GM19468 (cell line): ENCODE measurements at regions not wholly inside any gene's neighbourhood (a gene's known extent, or its start where the extent isn't known, plus 50 kb on each side); places are given as distances from the start of the nearest gene placed in this dataset.

Experiments used
- ATAC-seq: cut with Tn5 transposase; IDR thresholded peaks from one replicate; pipeline ENCODE4 v1.9.1; 2021; ENCODE audit warnings: mild to moderate bottlenecking, moderate library complexity, moderate number of reproducible peaks; ENCODE audit not compliant: unreplicated experiment; ENCODE audit errors: extremely low read depth

DNA sequence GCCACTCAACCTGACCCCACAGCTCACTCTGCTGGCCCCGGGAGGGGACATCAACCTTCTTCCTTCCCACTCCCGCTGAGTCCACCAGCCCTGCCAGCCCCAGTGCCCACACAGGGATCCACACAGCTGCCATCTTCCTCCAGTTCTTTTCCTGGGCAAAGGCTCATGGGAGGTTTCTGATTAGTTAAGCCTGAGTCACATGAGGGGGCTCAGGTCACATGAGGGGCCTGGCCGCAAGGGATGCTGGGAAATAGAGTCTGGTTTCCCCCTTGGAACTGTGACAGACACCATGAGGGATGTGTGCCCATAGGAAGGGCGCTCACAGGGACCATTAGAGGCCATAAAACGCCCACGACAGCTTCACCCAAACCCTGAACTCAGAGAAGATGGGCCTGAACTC, 228.7 kb upstream of the SFSWAP start:
- no peak for ATAC-seq

DNA sequence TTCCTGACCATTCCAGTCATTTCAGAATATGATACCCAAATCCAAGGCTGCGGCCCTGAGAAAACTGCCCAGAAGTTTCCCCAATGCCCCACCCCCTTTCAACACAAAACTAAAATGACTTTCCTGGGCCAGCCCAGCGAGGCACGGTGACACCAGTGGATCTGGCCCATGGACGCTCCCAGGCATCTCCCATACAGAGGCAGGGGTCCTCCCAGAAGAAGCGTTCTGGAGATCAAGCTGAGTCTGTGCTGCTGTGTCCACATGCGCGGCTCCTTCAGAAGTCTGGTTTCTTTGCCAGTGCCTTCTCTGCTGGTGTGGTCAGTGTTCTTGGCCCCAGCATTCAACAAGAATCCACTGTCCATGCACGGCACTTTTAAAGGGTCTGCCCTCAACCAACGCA, 228.2 kb upstream of the SFSWAP start:
- ATAC-seq: no peak

DNA sequence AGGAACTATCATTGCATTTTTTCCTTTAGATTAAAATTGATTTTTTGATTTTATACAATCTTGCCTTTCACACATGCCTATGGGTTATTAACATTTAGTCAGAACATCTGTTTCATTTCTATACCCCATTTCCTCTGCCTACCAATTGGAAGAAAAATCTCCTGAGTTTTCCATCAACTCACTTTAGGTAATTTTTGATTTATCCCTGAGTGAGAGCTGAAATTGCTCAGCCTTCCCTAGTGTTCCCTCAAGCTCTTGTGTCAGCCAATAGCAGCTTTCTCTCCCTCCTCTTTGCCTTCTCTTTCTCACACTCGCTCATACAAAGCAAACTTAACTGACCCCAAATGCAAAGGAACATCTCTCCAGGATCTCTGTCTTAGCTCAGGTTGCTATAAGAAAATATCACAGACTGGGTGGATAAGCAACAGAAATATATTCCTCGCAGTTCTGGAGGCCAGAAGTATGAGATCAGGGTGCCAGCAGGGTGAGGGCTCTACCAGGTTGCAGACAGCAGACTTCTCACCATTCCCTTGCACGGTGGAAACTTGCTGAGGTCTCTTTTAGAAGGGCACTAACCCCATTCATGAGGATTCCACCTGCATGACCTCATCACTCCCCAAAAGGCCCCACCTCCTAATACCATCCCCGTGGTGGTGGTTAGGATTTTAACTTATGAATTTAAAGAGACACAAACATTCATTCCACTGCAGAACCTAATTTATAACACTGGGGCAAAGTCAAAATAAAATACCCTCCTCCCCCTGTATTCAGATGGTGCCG, 224.2 kb upstream of the SFSWAP start:
- no peak for ATAC-seq

DNA sequence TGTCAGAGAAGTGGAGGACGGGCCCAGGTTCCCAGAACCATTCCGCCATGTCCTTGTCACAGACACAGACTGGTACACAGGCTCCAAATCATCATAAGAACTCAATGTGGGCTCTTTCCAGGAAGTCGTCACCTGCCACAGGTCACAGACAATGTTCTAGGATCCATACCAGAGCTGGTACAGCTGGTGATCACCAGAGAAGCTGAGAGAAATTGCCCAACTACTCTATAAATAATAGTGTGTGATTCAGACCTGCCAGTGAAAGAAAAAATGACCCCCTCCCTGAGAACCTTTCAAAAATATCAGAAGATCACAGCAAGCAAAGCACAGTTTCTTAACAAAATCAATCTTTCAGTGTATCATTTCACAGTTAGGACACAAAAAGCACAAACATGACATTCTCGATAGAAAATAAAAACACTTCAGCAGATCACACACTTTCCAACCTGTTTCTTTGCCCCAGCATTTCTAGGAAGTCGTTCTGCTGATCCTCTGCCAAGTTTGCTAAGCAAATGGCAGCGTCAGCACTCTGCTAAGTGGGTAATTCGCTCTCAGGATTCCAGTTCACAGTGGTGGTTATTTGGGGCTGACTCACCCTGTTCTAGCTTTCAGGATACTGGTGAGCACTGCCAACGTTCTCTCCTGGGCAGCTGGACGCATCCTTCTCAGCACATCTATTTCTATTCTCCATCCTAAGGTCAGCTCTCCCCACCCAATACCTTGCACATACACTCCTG, 223.3 kb upstream of the SFSWAP start:
- no peak for ATAC-seq

DNA sequence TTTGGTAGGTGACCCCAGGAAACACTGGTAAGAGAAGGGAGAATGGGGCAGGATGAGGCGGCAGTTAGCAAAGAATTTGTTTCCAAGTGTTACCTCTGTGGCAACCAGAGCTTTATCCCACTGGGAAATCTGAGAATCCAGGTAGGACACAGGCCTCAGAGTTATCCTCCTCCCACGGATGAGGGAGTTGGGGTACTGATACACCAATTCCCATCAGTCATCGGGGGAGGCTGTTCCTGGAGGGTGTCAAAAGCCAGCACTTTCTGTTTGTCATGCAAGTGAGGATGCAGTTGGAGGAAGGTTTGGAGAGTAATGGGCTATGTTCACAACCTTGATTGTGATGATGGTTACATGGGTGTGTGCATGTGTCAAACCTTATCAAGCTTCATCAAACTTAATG, 221.2 kb upstream of the SFSWAP start:
- ATAC-seq: no peak

DNA sequence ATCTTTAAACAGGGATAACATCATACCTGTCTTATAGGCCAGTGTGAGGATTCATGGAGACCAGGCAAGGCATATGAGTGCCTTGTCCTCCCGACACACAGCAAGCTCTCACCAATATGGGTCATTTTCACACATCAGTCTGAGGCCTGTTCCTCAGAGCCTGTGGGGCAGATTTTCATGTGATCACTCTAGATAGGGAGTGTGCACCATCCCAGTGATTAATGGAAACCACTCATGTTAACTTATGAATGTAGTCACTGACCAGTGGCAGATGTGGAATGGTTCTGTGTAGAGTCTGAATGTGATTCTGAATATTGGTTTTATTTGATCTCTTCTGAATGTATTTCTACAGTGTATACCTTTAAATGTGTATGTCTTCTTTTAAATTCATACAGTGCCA, 219.7 kb upstream of the SFSWAP start:
- no peak for ATAC-seq

DNA sequence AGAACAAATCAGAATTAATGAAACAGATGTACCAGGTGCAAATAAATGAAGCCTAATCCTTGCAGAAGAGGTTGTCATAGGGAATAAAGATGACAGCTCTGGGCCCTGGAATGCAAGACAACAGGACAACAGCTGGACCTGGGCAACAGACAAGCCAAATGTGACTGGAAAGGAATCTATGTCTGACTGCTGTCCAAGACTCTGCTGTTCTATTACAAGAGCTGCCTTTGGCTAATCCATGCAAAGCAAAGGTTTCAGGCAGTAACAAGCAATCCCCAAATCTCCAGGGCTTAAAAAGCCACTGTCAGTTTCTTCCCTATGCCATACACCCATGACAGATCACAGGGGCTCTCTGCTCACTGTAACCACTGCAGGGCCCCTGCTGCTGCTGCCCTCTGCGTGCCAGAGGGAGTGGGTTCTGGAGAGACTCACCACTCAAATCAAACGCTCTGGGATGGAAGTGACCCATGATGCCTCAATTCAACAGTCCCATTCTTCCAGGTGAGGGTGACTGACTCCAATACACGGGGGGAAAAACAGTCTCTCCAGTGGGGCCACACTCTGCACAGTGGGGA, 218.9 kb upstream of the SFSWAP start:
- ATAC-seq: no peak

DNA sequence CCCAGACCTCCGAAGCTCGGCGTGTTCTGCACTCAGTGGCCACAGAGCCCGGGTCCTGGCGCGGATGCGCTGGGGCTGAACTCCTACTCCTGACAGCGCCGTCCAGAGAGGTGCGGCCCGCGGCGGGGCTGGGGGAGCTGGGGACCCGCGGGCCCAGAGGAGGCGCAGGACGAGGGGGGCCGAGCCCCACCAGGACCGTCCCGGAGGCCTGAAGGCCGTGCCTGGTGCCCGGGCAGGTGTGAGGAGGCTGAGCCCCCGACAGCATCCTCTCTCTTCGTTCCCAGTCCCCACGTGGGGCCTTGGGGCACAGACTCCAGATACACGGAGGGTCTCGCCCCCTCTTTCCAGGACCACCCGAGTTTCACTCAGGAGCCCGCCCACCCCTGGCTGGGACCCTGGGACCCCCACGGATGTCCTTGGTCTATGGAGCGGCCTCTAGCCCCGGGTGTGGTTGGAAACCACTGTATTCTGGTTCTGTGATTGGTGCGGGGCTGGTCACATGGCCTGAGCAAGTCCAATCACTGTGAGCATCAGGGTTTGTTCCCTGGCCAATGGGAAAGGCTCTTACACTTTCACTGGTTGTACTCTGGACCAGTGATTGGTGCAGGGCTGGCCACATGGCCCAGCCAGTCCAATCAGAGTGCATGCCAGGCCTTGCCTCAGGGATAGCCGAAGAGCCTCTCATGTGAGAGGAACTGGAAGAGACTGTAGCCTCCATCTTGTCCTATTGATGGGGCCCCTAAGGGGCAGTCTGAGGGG, 217.6 kb upstream of the SFSWAP start:
- no peak for ATAC-seq

DNA sequence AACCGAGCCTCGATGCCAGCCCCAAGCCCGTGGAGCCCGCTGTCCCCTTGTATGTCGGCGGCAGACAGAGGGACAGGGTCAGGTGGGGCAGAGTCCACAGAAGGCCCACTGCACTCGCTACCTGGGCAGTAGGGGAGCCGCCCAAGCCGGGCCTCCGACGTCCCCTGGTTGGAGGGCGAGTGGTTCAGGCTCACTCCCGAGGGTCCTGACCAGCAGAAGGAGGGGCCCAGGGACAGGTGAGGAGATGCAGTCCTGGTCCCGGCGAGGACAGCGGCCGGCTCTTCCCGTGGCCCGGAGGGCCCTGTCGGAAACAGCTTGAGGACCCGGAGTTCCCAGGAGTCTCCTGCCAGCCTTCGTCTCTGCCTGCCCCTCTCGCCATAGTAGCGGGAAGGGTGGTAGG, 216.7 kb upstream of the SFSWAP start:
- ATAC-seq: no peak

DNA sequence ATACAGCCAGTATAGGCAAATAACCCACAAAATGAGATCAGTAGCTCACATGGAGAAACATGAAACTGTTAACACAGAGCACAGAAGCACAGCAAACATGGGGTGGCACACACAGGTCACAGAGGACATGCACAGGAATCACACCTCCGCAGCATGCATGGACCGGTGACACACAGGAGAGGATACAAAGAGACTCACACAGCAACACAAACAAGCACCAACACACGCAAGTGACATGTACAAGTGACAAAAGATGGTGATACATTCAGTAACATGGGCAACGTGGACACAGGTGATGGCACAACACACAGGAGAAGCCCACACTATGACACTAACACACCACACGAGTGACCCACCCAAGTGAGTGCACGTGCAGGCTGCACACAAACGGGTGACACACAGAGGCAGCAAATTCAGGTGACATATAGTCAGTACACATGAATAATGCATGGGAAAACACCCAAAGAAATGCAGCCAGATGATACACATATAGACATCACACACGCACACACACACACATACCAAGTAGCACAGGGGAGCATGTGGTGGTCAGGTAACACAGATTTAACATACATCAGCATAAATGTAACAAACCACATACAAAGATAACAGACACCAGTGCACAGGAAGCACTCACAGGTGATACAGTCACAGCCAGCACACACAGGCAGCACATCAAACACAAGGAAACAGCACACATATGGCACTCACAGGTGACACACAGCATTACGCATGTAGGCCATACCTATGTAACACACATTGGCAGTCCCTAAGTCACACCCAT, 216.0 kb upstream of the SFSWAP start:
- ATAC-seq: no peak

DNA sequence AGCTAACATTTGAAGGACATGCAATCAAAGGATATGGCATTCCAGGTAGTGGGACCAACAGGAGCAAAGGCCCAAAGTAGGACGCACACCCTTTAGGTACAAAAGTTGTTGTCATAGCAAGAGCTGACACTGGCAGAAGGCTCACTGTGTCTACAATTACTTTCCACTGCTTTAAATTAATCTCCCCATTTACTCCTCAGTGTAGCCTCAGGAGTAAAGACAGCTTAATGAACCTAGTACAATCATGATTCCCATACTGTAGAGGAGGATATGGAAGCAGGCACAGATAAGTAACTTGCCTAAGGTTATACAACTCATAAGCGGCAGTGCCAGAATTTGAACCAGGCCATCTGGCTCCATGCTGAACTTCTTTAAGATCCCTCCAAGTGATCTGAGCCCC, 212.9 kb upstream of the SFSWAP start:
- ATAC-seq: no peak

DNA sequence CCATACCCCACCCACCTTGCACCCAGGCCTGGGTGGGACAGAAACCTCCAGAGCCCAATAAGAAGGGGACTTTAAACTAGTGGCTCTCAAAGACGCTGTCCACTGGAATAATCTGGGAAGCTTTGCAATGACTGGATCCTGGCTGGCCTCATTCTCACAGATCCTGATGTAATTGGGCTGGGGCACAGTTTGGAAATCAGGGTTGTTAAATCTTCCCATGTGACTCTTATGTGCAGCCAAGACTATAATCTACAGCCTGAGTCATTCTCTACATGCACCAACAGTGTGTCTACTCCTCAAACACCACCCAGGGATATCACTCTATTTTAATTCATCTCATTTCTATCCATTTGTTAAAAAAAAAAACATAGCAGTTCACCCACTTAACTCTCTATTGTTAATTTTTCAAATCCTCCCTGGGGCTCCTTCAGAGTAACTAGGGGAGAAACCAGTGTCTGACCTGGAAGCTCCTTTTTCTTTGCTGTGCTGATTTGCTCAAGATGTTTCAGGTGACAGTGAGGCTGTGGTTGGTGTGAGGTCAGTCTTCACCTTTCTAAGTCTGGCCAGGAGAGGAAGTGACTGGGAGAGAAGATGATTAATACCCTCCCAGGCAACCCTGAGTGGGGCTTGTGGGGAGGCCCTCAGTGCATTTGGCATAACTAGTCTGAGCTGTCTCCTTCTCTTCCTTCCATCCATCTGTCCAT, 211.6 kb upstream of the SFSWAP start:
- ATAC-seq: no peak

DNA sequence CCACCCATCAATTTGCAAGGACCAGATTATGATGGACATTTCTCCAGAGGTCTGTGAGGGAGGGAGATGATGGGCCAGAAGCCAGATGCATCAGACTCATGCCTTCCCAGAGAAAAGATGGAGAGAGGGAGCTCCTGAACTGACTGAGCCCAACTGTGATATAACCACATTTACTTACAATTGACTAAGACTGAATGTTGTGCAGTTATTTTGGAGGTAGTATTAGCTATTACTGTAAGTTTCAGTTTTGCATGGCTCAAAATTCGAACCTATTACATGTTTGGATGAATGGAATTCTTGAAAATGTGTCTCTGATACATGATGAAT, 211.1 kb upstream of the SFSWAP start:
- ATAC-seq: no peak

DNA sequence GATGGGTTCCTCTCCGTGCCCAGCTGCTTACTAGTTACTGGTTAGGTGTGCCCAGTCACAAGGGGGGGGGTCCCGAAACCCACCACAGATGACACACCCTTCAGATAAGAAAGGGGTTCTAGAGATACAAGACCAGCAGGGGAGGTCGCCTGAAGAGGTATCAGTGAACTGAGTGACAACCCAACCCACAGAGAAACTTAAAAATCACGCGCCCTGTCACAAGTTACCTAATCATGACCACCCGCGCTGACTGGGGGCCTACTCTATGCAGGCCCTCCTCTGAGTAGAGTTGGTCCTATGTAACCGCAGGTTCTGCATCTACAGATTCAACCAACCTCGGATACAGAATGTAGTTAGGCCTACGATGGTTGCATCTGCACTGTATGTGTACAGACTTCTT, 210.3 kb upstream of the SFSWAP start:
- ATAC-seq: no peak

DNA sequence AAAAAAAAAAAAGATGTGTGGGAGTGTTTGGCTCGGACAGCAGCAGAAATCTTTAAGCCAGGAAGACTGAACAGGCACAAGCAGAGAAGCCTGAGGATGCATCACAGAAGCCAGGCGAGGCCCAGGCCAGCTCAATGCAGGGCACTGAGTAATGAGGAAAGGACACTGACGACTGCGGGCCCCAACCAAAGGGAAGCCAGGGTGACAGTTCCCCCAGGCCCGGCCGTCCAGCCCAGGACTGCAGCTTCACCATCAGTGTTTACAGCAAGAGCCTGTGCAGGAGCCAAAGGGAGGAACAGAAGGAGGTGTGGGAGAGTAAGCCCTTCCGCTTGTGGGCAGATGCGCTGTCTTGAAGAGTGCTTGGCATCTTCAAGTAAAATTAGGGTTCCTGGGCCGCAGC, 205.3 kb upstream of the SFSWAP start:
- ATAC-seq: no peak

DNA sequence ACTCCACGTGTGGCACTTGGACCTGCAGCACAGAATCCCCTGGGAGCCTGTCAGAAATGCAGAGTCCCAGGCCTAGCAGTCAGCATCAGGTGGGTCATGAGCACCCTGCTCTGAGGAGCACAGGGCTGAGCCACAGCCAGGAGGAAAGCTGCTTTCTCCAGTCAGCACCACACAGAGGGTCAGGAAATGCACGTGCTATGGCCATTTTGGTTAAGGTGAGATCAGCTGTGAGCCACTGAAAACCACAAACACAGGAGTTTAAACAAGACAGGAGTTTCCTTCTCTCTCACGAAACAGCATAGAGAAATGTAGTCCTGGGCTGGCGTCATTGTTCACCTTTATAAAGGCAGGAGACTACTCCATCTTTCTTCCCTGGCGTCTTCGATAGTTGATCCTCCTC, 204.5 kb upstream of the SFSWAP start:
- no peak for ATAC-seq

DNA sequence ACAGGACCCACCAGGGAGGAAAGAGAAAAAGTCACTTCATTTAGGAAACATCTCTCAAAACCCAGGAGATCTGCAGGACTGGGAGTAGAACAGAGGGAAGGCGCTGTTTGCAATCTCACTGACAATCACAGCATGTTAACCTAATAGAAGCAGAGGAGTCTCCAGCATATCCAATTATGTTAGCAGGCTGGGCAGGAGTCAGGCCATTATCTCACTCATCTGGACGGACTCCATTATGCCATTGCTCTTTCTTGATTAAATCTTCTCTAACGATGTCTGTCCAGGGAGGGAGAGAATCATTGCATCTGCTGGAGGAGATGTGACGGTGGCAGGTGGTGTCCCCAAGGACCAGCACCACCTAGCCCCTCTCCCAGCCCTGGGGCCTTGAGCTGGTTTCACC, 203.8 kb upstream of the SFSWAP start:
- no peak for ATAC-seq

DNA sequence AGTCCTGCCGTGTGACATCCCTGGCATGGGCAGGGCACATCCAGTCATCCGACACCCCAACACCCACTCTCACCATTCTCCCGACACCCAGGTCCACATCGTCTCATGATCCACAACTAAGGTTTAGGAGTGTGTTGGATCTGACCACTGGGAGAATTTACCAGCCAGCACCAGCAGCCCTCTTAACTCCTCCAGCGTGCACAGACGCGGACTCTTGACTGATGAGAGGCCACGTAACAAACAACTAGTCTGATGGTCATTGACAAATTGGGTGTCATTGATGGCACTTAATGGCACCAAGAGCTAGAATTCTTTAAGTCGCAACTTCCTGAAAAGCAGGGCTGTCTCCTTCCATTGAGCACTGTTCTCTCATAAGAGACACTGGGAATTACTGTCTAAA, 203.0 kb upstream of the SFSWAP start:
- ATAC-seq: no peak

DNA sequence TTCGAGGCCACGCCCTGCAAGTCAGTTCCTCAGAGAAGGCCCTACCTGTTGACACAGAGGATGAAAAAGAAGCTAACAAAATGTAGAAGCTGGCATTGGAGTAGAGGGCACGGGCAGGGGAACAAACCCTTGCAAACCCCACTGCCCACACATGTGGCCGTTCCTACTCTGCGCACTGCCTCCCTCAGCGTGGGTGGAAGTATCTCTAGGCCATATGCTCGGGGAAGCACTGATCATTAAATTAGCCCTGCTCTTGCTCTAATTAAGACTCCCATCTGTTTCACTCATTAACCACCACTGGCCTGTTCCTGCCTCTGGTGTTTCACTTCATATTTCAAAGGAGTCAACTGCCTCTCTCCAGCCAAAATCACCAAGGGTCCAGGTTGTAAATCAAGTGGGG, 201.2 kb upstream of the SFSWAP start:
- ATAC-seq: no peak

DNA sequence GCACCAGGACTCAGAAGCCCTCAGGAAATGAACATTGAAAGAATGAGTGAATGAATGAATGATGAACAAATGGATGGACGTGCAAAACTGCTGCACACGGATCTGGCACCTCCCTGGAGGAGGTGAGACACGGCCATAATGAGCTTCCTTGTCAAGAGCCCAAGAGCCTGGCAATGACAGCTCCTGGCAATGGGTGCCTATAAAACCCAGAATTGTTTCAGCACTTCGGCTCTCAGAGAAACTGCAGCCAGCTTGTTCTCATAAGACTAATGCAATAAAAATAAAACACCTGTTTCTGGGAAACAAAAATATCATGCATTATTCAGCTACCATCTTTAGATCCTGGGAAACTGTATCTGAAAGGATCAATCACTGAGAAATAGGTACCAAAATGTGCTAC, 200.5 kb upstream of the SFSWAP start:
- ATAC-seq: no peak
